Endometrium (tissue), 2 donors: ENCODE measurements at regions not wholly inside any gene's neighbourhood (a gene's known extent, or its start where the extent isn't known, plus 50 kb on each side); places are given as distances from the start of the nearest gene placed in this dataset.
A peak's percentile ranks its signal among the peaks of the same experiment; 100 is the strongest.

Experiments
- FAIRE-seq: peaks from 2 replicates; lab custom pipeline; 2012; peaks lifted over from hg19 to GRCh38; lab: Jason Lieb, UNC
- donor health status: control.
- donor health status: control.

DNA sequence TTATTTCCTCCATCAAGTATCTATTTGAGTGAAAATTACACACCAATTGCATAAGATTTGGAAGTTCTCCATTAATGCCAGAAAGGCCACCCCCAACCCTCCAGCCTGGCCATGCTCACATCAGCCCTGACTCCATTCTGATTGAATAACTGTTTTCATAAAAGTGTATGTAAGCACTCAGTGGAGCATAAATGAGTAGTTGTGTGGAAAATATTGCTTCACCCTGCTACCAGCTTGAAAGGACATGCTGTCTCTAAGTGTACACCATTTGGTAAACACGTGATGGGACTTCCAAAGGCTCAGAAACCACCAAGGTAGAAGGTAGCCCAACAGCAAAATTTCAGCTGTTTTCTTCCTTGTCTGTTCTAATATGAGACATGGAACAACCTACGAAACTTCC lies 393.8 kb downstream of the ZNF385D start:
- no peak for FAIRE-seq

DNA sequence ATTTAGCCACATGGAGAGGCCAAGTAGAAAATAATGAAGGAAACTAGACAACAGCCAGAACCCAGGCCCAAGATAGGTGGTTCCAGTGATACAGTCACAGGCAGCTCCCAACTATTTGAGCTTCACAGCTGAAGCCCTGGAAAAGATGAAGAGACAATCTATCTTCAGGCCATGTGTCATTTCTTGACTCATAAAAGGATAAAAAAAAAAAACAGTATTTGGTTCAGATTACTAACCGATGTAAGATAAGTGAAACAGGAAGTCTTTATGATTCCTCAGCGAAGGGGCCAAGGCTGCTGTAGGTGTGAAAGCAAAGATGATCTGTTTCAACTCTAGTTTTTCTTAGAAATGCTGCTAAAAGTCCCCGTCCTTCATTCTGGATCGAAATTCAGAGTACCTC lies 394.6 kb downstream of the ZNF385D start:
- FAIRE-seq: no peak

DNA sequence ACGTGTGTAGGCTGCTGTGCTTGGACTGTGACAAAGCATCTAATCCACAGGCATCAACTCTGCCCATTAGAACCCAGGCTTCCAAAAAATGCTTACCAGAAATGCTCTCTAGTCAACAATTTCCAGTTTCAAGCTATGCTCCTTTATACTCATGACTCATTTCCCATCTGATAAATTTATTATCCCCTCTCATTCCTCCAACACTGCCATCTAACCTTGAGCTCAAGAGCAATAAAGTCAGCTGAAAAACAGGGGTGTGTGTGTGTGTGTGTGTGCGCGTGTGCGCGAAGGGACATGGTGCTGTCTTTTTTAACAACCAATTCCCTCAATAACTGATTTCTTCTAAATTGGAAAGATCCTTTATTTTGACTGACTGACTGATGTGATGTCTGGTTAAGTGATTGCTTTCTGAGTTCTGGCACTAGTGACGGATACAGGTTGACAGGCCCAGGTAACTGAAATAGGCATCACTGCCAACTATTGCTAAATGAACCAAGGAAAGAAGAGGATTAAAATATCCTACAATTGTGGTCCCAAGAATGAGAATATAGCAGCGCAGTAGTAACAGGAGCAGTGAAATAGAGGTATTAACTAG lies 405.5 kb downstream of the ZNF385D start:
- FAIRE-seq: no peak

DNA sequence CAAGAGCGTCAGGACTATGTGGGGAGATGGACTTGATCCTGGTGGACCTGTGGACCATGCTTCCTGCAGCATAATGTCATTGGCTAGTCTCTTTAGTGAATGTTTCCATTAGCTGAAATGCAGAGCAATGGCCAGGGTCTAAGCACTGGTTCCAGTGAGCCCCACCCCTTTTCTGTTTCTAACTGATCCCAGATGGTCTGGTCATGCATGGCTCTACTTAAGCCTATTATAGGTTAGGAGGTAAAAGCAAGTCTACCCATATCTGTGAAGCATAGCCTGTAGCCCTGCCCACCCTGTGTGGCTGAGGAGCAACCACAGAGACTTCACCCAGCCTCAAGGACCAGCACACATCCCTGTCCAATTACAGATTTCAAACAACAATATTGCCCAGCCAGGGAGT lies 419.2 kb downstream of the ZNF385D start:
- no peak for FAIRE-seq

DNA sequence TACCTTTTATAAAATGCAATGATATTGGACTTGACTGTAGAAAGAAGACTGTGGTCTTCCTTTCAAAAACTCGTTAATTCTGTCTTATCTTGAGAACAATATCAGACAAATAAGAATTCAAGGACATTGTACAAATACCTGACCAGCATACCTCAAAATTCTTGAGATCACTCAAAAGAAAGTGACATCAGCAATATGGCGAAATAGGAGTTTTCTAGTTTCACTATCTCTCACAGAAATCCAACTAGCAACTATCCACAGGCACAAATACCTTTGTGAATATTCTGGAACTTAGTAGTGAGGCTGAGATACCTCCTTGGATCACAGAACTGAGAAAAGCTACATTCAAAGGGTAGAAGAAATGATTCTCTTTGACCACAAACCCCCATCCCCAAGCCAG lies 419.7 kb downstream of the ZNF385D start:
- no peak for FAIRE-seq

DNA sequence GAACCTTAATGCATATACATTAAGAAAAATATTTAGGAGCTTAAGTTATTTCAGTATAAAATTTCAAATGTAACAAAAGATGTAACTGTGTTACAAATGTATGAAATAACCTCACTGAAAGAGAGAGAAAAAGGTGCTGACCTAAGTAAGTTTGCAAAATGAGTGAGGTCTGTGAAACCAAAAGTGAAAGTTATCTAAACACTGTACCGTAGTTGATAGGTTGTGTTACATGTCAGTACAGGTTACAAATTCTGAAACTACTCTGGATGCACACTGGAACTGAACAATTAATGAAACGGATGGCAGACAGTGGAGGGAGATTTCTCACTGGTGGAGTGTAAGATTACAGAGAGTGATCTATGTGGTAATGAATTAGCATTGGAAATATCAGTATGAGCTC lies 420.7 kb downstream of the ZNF385D start:
- no peak for FAIRE-seq

DNA sequence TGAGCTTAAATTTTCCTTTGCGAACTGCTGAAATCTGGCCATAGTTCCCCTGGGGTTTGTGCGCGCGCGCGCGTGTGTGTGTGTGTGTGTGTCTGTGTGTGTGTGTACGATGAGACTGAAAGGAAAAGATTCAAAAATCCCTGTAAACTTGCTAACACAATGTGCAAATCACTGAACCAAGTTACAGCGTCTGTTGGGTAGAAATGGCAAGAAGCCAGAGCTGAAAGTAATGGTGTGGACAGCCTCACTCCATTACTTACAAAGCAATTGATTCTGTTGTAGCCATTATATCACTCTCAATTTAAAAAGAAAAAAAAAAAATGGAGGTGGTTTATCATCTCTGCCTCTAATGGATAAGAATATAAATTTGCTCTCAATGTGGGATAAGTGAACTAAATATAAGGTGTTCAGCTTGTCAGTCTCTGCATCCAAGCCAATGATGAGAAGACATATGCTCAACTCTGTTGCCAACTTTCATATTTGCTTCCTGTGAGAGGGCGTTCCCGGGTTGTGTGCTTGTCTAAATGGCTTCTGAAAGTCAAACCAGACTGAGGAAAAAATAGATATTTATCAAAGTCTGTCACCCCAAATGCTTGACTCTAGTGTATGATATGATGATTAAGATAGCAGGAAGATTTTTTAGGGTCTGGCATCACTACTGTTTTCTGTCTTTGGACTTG lies 422.2 kb downstream of the ZNF385D start:
- FAIRE-seq: no peak

DNA sequence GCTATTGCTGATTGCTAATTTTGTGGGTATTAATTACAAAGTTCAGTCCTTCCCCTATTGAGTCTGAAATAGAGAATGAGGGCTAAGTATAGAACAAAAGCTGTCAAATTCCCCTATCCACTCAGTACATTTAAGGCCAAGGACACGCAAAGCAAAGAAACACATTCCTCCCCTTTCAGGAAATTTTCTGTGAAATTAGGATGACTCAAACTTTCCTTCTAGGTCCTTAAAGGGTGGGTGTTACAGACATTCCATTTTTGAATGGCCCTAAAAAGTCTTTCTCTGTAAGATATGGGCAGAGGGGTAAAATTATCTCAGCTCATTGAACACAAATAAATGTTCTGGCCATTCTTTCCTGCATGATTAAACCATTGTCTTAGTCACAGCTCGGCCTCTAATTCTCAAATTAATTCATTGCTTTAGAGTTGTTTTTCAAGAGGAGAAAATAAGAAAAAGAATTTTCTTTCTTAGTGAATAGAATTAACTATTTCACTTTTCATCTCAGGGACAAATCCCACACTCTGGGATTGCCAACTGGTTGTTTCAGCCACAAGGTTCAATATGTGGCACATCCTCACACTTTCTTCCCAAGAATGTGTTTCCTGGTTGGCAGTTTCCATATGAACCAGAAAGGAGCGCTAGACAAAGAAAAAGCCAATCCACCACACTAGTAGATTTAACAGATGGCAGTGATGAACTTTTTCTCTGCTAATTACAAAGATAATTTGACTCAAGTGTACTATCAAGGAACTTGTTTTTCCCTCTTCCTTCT lies 424.1 kb downstream of the ZNF385D start:
- FAIRE-seq: no peak

DNA sequence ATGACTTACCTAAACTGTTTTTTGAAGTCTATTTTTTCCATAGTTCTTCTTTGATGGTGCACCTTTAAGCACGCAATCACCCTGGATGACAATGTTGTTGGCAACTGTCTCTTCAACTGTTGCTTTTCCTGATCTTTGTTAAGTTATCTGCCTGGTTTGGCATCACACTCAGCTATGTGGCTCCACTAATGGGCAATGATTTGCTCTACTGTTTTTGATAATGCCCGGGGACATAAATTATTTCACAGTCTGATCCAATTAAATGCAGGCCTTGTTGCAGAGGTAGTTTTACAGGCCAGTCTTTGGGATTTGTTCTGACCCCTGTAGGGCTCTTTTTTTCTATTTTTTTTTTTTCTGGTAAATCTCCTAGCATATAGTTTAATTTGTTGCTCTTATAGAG lies 436.3 kb downstream of the ZNF385D start:
- no peak for FAIRE-seq

DNA sequence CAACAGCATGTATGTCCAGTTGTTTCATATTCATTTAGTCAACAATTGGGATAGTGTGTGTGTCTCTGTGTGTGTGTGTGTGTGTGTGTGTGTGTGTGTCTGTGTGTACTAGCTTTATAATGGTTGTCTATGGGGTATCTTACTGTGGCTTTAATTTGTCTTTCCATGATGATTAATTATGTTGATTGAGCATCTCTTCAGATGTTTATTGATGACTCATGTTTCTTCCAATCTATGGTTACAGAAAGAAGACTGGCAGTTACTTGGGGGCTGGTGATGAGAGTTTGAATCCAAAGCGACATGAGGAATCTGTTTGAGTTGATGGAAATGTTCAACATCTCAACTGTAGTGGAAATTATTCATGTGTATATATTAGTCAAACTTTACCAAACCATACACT lies 440.1 kb downstream of the ZNF385D start:
- FAIRE-seq: no peak

DNA sequence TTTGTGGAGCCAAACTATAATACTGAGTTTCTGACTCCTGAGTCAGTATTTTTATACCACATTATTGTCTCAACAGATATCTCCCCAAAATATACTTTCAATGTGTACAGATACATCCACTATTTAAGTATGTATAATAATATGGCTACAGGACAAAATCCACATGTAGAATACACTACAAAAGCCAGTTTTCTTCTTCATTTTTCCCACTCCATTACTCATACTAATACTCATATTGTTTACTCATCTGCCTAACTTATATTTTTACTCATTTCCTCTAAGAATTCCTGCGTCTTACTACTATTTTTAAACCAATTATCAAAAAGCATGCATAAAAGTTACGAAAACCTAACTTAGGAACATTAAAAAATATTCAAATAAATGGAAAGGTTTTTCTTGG lies 440.8 kb downstream of the ZNF385D start:
- FAIRE-seq: no peak

DNA sequence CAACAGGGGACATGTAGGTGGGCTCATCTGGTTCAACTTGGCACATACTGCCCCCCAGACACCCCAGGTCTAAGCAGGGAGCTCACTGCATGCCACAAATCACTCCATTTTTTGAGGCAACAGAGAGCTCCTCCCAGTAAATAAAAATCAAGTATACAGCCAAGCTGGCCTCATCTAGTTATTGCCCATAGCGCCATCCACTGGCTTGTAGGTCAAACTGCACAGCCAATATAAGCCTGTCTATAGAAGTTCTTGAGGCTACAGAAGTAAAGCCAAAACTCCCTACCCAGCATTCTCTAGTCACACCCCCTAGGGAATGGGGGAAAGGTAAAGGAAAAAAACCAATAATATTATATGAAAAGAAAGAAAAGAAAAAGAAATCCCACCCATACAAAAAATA lies 453.7 kb downstream of the ZNF385D start:
- no peak for FAIRE-seq

DNA sequence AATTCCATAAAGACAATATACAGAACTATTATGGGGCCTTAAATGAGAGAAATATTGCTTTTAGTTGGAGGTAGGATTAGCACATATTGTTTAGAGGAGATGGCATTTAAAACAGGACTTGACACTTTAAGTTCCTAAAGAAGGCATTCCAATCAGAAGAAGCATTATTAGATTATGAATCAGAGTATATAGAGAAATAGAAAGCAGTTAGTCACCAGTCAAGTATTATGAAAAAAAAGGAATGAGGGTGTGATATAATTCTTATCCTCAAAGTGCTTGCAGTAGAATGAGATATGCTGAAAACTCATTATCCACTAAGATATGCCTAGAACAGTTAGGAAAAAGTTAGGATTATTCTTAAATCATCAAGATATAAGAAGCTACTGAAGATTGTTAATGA lies 456.2 kb downstream of the ZNF385D start:
- FAIRE-seq: no peak

DNA sequence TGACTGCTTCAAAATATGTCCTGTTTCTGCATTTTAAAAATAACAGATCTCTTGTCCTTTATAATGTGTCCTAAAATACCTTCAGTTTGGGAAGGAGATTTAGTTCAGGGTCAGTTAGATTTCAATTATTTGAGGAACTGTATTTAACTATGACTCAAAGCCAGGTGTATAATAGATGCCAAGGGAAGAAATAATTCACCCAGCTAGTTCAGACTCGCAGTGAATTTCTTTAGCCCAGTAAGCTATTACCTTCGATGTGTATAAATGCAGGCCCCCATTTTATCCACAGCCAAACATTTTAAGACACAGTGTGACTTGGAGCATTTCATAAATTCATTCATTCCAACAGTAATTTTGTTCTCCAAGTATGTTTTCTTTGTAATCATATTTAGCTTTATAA lies 458.0 kb downstream of the ZNF385D start:
- no peak for FAIRE-seq

DNA sequence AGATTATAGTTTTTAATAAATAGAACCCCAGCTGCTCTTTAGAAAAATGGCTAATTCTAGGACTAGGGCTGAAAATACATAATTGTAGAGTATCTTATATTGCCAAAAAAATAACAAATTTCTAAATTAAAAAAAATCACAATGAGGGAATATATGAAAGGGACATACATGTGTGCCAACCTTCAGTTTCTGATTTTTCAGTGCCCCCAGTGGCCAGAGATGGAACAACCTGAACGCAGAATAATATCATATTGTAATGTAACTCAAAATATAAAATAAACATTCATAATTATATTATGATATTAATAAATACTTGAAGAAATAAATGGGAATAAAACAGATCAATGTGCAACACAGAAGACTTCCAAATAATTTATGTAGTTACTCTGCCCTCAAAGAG lies 460.5 kb downstream of the ZNF385D start:
- no peak for FAIRE-seq

DNA sequence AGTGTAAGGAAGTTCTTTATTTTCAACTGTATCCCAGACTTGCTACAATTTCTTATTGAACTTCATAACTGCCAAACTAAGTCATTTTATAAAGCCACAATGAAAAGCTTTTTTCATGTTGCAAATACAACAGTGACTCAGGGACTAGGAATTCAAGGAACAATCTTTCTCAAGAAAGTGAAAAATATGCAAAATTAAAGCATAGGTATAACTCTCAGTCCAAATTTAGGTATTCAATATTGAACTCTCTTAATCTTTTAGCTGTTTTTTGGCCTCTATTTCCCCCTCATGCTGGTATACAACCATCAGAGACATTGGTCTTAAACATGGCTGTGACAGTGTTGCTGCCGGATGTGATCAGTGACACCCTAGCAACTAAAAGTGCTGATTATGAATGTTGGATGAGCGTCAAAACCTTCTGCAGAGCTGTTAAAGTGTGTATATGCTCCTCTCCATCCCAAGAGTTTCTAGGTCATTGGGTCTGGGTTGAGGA lies 476.9 kb downstream of the ZNF385D start:
- peak; percentile 55 for FAIRE-seq

DNA sequence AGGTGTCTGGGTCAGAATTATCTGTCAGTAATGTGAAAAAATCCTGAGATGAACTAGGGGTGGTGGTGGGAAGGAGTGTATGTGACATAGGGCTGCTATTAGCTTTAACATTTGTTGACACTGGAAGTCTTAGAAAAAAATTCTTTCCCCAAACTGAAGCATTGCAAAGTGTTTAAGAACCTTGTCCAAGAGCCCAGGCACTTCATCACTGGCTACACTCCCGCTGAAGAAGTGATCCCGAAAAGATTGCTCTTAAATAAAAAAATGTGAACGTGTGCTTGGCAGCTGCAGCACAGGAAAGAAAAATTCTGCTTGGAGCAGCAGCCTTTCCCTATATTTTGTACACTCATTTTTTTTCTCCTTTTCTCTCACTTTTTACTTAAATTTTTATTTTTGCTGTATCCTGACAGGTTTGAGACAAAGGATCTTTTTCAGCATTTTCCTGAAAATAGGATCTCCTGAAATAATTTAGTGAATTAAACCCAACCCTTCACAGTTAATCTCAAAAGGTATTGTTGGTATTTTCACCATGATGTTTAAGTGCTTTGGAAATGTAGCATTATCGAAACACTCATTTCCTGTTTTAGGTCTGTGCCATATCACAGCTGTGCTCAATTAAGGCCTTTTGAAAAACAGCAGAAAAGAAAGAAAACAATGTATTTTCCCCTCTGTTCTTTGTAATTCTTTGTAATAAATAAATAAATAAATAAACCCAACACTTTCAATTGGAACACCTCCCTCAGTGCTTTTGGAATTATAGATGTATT lies 477.6 kb downstream of the ZNF385D start:
- FAIRE-seq: no peak

DNA sequence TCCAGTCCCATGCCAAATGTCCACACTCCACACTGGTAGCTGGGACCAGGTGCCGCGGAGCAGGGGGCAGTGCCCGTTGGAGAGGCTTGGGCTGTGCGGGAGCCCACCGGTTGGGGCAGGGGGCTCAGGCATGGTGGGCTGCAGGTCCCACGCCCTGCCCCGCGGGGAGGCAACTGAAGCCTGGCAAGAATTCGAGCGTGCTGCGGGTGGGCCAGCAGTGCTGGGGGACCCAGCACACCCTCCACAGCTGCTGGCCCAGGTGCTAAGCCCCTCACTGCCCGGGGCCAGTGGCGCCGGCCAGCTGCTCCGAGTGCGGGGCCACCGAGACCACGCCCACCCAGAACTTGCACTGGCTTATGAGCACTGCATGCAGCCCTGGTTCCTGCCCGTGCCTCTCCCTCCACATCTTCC lies 479.4 kb downstream of the ZNF385D start:
- FAIRE-seq: no peak

DNA sequence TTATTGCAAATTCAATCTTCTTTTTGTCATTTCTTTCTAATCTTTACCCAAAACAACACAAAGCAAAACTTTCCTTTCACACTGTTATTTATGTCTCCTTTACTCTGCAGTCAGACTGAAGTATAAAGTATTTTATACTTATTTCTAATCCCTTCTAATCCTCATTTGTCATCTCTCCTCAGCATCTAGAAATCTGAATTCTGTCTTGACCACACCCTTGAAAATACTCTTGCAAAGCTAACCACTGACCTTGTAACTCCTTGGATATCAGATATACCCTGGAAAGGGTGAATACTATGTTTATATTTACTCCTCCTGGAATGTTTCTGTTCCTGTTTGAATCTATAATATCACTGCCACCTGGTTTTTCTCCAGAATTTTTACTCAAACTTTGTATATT lies 481.1 kb downstream of the ZNF385D start:
- FAIRE-seq: no peak

DNA sequence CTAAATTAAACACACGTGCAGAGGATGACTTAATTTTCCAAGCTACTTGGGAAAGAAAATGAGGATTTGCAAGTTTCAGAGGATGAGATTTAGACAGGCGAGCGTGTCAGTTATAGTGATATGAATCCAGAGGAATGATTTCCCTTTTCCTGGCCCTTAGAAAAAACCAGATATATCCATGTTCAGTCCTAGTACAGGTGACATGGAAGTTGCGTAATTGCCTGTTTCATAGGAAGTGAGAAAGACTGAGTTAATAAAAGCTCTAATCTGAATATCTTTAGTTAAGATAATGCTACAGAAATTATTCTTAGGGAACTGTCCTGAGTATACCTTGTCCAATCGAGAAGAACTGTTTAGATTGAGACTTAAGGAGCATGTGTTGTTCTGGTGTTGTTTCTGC lies 490.5 kb downstream of the ZNF385D start:
- FAIRE-seq: no peak

DNA sequence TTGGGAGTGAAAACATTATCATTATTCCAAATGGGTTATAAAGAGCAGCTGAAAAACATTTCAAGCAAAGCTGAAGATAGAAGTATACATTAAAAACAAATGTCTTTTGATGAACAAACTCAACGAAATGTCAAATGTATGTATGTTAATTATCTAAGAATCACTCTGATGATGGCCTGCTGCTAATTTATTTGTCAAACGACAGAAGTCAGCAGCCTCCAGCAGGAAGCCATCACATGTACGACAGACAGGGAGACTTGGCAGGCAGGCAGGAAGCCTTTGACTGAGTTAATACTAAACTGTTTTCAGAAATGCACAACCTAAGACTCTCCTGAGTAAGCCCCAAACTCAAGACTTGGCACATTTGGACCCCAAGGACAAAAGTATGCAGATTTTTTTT lies 491.1 kb downstream of the ZNF385D start:
- FAIRE-seq: no peak

DNA sequence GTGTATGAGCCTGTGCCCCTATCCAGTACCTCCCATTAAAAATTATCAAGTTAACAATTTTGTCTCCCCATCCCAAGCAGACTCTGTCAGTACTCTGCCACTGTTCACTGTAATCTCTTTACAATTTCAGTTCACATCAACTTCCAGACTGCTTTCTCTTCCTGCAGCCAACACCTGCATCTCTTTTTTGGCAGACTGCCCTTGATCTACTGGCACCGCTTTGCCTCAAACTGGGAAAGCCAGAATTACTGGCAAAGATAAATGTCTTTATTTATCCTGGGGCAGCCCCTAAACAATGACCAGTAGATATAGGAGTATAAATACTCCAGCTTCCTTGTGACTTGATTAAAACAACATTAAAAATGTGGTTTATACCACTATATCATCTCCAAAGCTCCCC lies 494.1 kb downstream of the ZNF385D start:
- no peak for FAIRE-seq

DNA sequence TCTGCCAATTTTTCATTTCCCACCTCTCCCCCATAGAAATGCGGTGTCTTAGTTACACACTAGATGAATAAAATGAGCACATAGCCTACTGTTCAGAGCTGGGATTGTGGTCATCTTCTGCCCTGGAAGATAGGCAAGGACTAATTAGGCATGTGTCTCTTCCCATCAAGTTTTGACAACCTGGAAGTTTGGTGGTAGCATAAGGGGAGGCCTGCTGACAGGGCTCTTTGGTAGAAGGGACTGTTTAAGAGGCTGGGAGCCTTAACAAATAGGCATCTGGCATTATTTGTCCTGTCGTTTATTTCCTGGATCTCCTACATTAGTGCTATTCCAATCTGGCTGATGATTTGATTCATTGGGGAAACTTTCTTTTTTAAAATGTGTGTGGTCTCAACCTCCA lies 512.3 kb downstream of the ZNF385D start:
- FAIRE-seq: no peak
